HG03354 (cell line): ENCODE measurements at regions not wholly inside any gene's neighbourhood (a gene's known extent, or its start where the extent isn't known, plus 50 kb on each side); places are given as distances from the start of the nearest gene placed in this dataset.
"Not testable (repeated sequence)": the region's sequence is repeated elsewhere in the genome, so short reads cannot be mapped to it uniquely, and the experiment has no call there.

ENCODE experiments used
- ATAC-seq: cut with Tn5 transposase; IDR thresholded peaks from one replicate; pipeline ENCODE4 v1.9.1; 2021; ENCODE audit warnings: mild to moderate bottlenecking; ENCODE audit not compliant: unreplicated experiment, poor library complexity, severe bottlenecking

GRCh38 chr6:11429577-11429976, 108.0 kb upstream of the TMEM170B start:
- peak; percentile 43 for ATAC-seq

- peak; percentile 53 for ATAC-seq
Measured at GRCh38 chr6:11428895-11429294, 108.7 kb upstream of the TMEM170B start.

GRCh38 chr6:11428371-11428770, 109.2 kb upstream of the TMEM170B start:
- peak; percentile 41 for ATAC-seq

- no peak for ATAC-seq
Measured at GRCh38 chr6:11427723-11428245, 109.8 kb upstream of the TMEM170B start.

GRCh38 chr6:11427091-11427722, 110.3 kb upstream of the TMEM170B start:
- ATAC-seq = no peak

- ATAC-seq = no peak
Measured at GRCh38 chr6:11426571-11426970, 111.0 kb upstream of the TMEM170B start.

- ATAC-seq = no peak
Measured at GRCh38 chr6:11425876-11426275, 111.7 kb upstream of the TMEM170B start.

GRCh38 chr6:11425431-11425871, 112.1 kb upstream of the TMEM170B start:
- ATAC-seq = no peak

GRCh38 chr6:11424395-11425034, 113.0 kb upstream of the TMEM170B start:
- ATAC-seq = no peak

- no peak for ATAC-seq
Measured at GRCh38 chr6:11423667-11424066, 113.9 kb upstream of the TMEM170B start.

GRCh38 chr6:11423072-11423471, 114.5 kb upstream of the TMEM170B start:
- ATAC-seq = no peak

- no peak for ATAC-seq
Measured at GRCh38 chr6:11419763-11420453, 117.6 kb upstream of the TMEM170B start.

GRCh38 chr6:11418290-11418905, 119.2 kb upstream of the TMEM170B start:
- no peak for ATAC-seq

- ATAC-seq = no peak
Measured at GRCh38 chr6:11416936-11417576, 120.5 kb upstream of the TMEM170B start.

- ATAC-seq = not testable (repeated sequence)
Measured at GRCh38 chr6:11416099-11416935, 121.2 kb upstream of the TMEM170B start.

GRCh38 chr6:11415557-11415956, 122.0 kb upstream of the TMEM170B start:
- no peak for ATAC-seq

- peak; percentile 65 for ATAC-seq
Measured at GRCh38 chr6:11414176-11414963, 123.2 kb upstream of the TMEM170B start.

- ATAC-seq = no peak
Measured at GRCh38 chr6:11413728-11414127, 123.8 kb upstream of the TMEM170B start.
